ENCODE measurements at regions not wholly inside any gene's neighbourhood (a gene's known extent, or its start where the extent isn't known, plus 50 kb on each side); places are given as distances from the start of the nearest gene placed in this dataset.
A peak's percentile ranks its signal among the peaks of the same experiment; 100 is the strongest.
"Not testable (repeated sequence)": the region's sequence is repeated elsewhere in the genome, so short reads cannot be mapped to it uniquely, and the experiment has no call there.

DNA sequence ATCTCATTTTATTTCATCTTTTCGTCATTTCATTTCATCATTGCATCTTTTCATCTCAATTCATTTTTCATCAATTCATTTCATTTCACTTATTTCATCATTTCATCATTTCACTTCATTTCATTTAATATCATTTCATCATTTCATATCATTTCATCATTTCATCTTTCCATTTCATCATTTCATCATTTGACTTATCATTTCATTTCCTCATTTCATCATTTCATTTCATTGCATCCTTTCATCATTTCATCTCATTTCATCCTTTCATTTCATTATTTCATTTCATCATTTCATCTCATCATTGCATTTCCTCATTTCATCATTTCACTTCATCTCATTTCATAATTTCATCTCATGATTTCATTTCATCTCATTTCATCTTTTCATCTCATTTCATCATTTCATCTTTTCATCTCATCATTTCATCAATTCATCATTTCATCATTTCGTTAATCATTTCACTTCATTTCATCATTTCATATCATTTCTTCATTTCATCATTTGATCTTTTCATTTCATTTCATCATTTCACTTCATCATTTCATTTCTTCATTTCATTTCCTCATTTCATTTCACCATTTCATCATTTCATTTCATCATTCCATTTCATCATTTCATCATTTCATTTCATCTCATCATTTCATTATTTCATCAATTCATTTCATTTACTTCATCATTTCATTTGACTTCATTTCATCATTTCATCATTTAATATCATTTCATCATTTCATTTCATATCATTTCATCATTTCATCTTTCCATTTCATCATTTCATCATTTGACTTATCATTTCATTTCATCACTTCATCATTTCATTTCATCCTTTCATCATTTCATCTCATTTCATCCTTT is 176.2 kb downstream of the ZNF92 start:
- H3K4me3 ChIP-seq (ENCODE audit: low read depth, poor library complexity, severe bottlenecking); intact Hi-C loops (cut with DNase I; ENCODE audit: low total_unique reads); DNase-seq (ENCODE audit: low spot score in 2 of 2): not testable (repeated sequence)
- WGBS, 2 donors: 80% methylated on average over 1 of the region's 2 CpGs; no CpG with 5 or more reads in 1 of the 2 donors

DNA sequence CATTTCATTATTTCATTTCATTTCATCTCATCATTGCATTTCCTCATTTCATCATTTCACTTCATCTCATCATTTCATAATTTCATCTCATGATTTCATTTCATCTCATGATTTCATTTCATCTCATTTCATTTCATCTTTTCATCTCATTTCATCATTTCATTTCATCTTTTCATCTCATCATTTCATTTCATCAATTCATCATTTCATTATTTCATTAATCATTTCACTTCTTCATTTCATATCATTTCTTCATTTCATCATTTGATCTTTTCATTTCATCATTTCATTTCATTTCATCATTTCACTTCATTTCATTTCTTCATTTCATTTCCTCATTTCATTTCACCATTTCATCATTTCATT is 176.8 kb downstream of the ZNF92 start:
- DNase-seq (ENCODE audit: low spot score in 2 of 2); H3K4me3 ChIP-seq (ENCODE audit: low read depth, poor library complexity, severe bottlenecking); intact Hi-C loops (cut with DNase I; ENCODE audit: low total_unique reads): not testable (repeated sequence)

DNA sequence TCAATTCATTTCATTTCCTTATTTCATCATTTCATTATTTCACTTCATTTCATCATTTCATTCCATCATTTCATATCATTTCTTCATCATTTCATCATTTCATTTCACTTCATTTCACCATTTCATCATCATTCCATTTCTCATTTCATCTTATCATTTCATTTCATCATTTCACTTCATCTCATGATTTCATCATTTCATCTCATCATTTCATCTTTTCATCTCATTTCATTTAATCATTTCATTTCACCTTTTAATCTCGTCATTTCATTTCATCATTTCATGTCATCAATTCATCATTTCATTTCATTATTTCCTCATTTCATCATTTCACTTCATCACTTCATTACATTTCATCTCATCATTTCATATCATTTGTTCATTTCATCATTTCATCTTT is 177.4 kb downstream of the ZNF92 start:
- DNase-seq (ENCODE audit: low spot score in 2 of 2); H3K4me3 ChIP-seq (ENCODE audit: low read depth, poor library complexity, severe bottlenecking); intact Hi-C loops (cut with DNase I; ENCODE audit: low total_unique reads): not testable (repeated sequence)
- WGBS, 2 donors: 97 to 100% methylated on average over 1 of the region's 1 CpG

DNA sequence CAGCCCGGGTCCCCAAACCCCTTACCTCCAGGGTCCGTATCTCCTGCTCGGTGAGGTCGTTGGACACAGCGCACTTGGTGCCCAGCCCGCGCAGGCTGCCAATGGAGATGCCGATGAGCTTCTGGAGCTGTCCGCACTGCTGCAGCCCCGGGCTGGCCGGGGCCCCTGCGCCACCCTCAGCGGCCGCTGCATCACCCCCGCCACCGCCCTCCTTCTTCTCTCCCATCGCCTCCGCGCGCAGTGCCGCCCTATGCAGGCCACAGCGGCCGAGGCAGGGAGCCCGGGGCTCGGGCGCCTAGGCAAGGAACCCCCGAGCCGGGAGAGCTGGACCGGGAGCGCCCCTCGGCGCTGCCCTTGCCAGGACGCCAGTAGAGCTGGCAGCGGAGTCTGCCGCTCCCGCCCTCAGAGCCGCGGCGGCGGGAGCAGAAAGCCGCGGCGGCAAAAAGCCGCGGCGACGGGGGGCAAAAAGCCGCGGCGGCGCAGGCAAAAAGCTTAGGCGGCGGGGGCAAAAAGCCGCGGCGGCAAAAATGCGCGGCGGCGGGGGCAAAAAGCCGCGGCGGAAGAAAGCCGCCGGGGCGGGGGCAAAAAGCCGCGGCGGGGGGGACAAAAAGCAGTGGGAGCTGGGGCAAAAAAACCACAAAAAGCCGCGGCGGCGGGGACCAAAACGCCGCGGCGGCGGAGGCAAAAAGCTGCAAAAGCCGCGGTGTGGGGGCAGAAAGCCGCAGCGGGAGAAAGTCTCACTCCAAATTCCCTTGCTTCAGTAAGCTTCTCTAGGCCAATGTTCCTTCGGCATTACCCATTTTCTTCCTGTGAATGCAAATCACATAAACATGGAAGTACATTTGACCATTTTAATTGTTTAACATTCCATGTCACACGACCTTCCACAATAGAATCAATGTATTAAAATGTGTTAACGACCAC is 181.2 kb downstream of the ZNF92 start:
- DNase-seq (ENCODE audit: low spot score in 2 of 2); H3K4me3 ChIP-seq (ENCODE audit: low read depth, poor library complexity, severe bottlenecking); intact Hi-C loops (cut with DNase I; ENCODE audit: low total_unique reads): not testable (repeated sequence)
- WGBS, 2 donors: no CpG with 5 or more reads among the region's 85 CpGs

DNA sequence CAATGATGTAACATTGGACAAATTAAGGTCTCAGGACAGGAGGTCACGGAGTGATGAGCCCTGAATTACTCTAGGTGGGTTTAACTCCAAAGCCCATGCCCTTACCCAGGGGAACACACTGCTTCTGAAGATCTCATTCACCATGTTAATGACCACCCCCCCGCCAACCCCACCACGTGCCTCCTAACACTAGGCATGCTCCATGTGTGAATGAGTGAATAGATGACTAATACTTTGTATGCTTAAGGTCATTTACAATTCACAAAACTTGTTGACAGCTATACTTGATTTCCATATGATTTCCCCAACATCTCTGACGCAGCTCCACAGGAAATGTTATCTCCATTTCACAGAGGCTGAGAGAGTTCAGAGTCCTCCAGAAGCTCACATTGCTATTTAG is 184.9 kb downstream of the ZNF92 start:
- 62 to 67% methylated on average over 3 to 4 of the region's 4 CpGs for WGBS, 2 donors
- intact Hi-C loops (cut with DNase I; ENCODE audit: low total_unique reads); H3K4me3 ChIP-seq (ENCODE audit: low read depth, poor library complexity, severe bottlenecking): not testable (repeated sequence)
- DNase-seq (ENCODE audit: low spot score in 2 of 2): peak; percentile 10 to 81

DNA sequence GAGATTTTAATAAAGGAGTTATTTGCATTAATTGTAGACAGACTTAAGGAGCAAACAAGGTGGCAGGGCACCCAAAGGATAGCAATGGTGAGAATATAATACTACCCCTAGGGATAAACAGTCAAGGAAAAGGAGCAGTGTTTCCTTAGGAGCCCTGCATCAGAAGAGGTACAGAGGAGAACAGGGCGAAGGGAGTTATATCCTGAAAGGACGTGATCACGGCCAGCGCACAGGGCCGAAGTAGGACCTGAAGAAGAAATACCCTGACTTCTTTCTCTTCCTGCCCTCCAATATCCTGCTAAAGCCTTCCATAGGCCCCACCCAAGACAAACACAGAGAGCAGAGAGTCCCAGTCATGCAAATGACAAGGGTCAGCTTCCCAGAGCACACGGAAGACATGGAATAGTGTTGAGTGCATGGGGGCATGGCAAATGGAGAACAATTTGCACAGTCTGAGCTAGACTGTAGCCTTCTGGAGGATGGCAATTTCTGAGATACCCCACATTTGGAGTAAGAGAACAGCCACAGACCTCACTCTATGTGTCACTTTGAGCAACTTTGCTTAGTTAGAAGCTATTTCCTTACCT is 188.2 kb downstream of the ZNF92 start:
- 89 to 94% methylated on average over 5 of the region's 6 CpGs for WGBS, 2 donors
- intact Hi-C loops (cut with DNase I; ENCODE audit: low total_unique reads); H3K4me3 ChIP-seq (ENCODE audit: low read depth, poor library complexity, severe bottlenecking): not testable (repeated sequence)
- peak in 1 of 2 donors; percentile 68 for DNase-seq (ENCODE audit: low spot score in 2 of 2)

DNA sequence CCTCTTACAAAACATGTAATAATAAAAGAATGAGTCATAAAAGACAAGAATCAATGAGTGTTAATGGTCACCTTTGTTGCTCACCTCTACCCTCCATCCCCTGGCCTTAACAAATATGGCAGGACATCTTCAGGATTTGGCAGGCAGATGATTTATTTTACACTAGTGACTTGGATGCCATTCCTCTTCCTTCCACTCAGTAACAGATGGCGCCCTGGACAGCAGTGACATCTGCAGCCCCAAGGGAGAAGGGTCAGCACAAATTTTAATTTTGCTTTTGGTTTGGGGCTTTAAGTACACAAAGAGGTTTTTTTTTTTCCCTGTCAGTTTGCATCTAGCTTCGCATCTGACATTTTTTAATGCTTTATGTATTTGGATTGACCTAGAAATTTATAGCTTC is 188.9 kb downstream of the ZNF92 start:
- intact Hi-C loops (cut with DNase I; ENCODE audit: low total_unique reads); H3K4me3 ChIP-seq (ENCODE audit: low read depth, poor library complexity, severe bottlenecking): not testable (repeated sequence)
- 60% methylated on average over 1 to 2 of the region's 2 CpGs for WGBS, 2 donors
- DNase-seq (ENCODE audit: low spot score in 2 of 2): peak in 1 of 2 donors; percentile 61

DNA sequence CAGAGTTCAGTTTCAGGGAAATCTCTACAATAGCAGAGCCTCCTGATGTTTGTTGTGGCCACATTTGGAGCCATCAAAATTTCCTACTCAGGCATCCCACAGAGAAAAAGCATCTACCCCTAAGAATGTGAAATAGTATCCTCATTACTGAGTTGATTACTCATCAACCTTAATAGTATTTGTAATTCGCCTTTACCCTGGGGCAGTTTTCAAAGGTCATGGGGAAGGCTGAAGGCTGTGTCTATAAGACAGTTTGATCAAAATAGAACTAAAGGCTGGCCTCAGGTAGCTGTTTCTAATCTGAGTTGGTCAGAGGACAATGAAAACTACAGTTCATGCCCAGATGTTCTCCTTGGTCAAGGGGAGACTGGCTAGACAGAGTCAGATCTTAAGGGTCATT is 189.7 kb downstream of the ZNF92 start:
- WGBS, 2 donors: no CpG with 5 or more reads among the region's 1 CpG
- H3K4me3 ChIP-seq (ENCODE audit: low read depth, poor library complexity, severe bottlenecking); intact Hi-C loops (cut with DNase I; ENCODE audit: low total_unique reads); DNase-seq (ENCODE audit: low spot score in 2 of 2): not testable (repeated sequence)

DNA sequence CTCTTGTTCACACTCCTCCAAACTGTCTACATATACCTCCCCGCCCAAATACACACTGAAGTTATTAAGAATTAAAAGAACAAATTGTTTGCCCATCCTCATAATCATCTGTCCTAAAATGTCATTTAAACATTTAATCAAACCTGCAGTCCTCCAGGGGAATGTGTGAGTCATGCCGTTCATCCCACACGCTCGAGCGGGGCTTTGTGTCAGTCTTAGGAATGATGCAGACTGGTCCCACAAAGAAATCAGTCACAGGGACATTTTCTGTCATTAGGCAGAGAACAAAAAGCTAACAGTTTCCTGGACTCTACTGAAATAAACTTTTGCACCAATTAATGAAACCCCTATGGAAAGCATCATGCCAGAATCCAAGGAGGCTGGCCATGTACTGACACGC is 194.6 kb downstream of the ZNF92 start:
- H3K4me3 ChIP-seq (ENCODE audit: low read depth, poor library complexity, severe bottlenecking); DNase-seq (ENCODE audit: low spot score in 2 of 2); intact Hi-C loops (cut with DNase I; ENCODE audit: low total_unique reads): not testable (repeated sequence)
- no CpG with 5 or more reads among the region's 6 CpGs for WGBS, 2 donors

DNA sequence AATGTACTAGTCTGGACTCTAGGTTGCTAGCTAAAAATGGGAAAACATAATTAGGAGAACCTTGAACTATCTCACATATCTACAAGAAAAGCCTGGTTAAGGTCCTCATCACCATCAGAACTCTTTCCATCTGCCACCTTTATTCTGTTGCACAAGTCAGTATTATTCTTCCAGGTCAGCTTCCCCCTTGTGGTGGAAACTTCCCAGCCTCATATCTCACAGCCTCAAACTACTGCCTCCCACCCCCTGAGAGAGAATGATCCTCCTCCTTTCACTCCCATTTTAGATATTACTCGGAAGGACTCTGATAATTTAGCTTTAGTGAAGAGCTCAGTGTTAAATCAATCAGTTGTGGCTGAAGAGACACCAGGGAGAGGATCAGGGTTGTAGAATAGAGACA is 197.3 kb downstream of the ZNF92 start:
- DNase-seq (ENCODE audit: low spot score in 2 of 2); H3K4me3 ChIP-seq (ENCODE audit: low read depth, poor library complexity, severe bottlenecking); intact Hi-C loops (cut with DNase I; ENCODE audit: low total_unique reads): not testable (repeated sequence)
- no CpG with 5 or more reads among the region's 1 CpG for WGBS, 2 donors

DNA sequence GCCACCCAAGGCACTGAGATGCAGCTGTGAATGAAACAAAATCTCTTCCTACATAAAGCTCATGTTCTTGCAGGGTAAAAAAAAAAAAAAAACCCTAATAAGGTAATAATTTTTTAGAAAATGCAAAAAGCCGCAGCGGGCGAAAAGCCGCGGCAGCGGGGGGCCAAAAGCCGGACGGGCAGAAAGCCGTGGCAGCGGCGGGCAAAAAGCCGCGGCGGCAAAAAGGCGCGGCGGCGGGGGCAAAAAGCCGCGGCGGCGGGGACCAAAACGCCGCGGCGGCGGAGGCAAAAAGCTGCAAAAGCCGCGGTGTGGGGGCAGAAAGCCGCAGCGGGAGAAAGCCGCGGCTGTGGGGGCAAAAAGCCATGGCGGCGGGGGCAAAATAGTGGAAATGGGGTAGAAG is 198.9 kb downstream of the ZNF92 start:
- 2 to 3% methylated on average over 29 to 30 of the region's 35 CpGs for WGBS, 2 donors
- DNase-seq (ENCODE audit: low spot score in 2 of 2); H3K4me3 ChIP-seq (ENCODE audit: low read depth, poor library complexity, severe bottlenecking); intact Hi-C loops (cut with DNase I; ENCODE audit: low total_unique reads): not testable (repeated sequence)

DNA sequence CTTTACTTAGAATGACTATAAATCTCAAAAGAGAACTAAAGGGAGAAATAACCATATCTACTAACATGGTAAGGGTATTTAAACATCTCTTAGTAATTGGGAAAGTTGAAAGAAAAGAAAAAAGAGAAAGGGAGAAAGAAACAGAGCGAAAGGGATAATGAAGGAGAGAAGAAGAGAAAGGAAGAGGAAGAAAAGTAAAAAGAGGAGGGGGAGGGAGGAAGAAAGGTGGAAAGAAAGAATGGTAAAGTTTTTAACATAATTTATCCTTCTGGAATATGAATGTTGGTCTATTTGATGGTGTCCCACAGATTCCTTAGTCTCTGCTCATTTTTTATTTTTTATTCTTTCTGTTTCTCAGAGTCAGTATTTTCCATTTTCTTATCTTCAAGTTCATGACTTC is 202.7 kb downstream of the ZNF92 start:
- intact Hi-C loops (cut with DNase I; ENCODE audit: low total_unique reads); H3K4me3 ChIP-seq (ENCODE audit: low read depth, poor library complexity, severe bottlenecking); DNase-seq (ENCODE audit: low spot score in 2 of 2): not testable (repeated sequence)
- 93% methylated on average over 1 of the region's 1 CpG; no CpG with 5 or more reads in 1 of the 2 donors for WGBS, 2 donors

DNA sequence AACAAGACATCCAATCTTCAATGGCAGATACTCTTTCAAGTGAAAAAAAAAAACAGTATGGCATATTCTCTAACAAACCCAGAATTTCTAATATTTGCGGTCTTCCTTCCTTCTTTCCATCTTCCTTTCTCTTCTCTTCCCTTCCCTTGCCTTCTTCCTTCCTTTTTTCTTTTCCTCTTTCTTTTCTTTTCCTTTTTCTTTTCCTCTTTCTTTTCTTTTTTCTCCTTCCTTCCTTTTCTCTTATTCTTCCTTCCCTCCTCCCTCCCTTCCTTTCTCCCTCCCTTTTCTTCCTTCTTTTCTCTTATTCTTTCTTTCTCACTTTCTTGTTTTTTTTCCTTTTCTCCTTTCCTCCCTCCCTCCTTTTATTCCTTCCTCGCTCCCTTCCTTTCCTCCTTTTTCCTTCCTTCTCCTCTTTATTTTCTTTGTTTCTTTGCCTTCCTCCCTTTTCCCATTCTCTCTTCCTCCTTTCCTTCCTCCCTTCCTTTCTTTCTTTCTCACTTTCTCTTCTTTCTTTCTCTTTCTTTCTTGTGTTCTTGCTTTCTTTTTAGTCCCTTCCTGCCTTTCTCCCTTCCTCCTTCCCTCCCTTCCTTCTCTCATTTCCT is 209.0 kb downstream of the ZNF92 start:
- H3K4me3 ChIP-seq (ENCODE audit: low read depth, poor library complexity, severe bottlenecking); intact Hi-C loops (cut with DNase I; ENCODE audit: low total_unique reads); DNase-seq (ENCODE audit: low spot score in 2 of 2): not testable (repeated sequence)
- 90 to 100% methylated on average over 1 to 2 of the region's 2 CpGs for WGBS, 2 donors

DNA sequence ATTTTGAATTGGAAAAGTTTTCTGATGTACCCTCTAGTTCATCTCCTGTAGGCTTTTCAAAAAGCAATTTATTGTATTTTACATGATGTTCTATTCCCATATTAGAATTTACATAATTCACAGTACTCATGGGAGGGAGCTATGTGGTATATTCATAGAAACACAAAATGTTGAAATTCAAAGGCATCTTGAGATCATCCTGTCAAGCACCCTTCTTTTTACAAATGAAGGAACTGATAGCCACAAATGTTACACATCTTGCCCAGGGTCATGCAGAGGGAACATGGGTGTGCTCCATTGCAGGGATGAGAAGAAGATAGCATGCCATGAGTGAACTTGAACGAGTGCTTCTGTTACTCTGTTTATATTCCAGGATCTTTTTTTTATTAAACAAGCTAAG is 228.8 kb downstream of the ZNF92 start:
- DNase-seq (ENCODE audit: low spot score in 2 of 2); intact Hi-C loops (cut with DNase I; ENCODE audit: low total_unique reads); H3K4me3 ChIP-seq (ENCODE audit: low read depth, poor library complexity, severe bottlenecking): not testable (repeated sequence)
- 43 to 60% methylated on average over 1 of the region's 1 CpG for WGBS, 2 donors

Data from lower leg skin (tissue), 3 donors.